DMS153 (cell line): ENCODE measurements at regions not wholly inside any gene's neighbourhood (a gene's known extent, or its start where the extent isn't known, plus 50 kb on each side); places are given as distances from the start of the nearest gene placed in this dataset.

ENCODE experiments used
- DNase-seq: peaks from one replicate; lab custom pipeline; 2025; lab: John Stamatoyannopoulos, UW

GRCh38 chr7:22911889-22912288 lies 89.2 kb upstream of the TOMM7 start:
- DNase-seq = no peak

GRCh38 chr7:22909917-22910316 lies 87.3 kb upstream of the TOMM7 start:
- no peak for DNase-seq

- no peak for DNase-seq
These were observed 85.2 kb upstream of the TOMM7 start for GRCh38 chr7:22907805-22908204.

GRCh38 chr7:22900784-22901183 lies 78.1 kb upstream of the TOMM7 start:
- no peak for DNase-seq

- peak; percentile 33 for DNase-seq
These were observed 77.5 kb upstream of the TOMM7 start for GRCh38 chr7:22900101-22900500.

- no peak for DNase-seq
These were observed 74.3 kb upstream of the TOMM7 start for GRCh38 chr7:22896917-22897316.

GRCh38 chr7:22895828-22896165 lies 73.1 kb upstream of the TOMM7 start:
- no peak for DNase-seq

- no peak for DNase-seq
These were observed 72.6 kb upstream of the TOMM7 start for GRCh38 chr7:22895140-22895827.

- DNase-seq = no peak
These were observed 71.9 kb upstream of the TOMM7 start for GRCh38 chr7:22894546-22894945.

- DNase-seq = no peak
These were observed 68.1 kb upstream of the TOMM7 start for GRCh38 chr7:22890773-22891172.

- DNase-seq = peak; percentile 51
These were observed 63.2 kb upstream of the TOMM7 start for GRCh38 chr7:22885797-22886261.

- no peak for DNase-seq
These were observed 62.5 kb upstream of the TOMM7 start for GRCh38 chr7:22884911-22885788.

- no peak for DNase-seq
These were observed 59.5 kb upstream of the TOMM7 start for GRCh38 chr7:22882106-22882505.

GRCh38 chr7:22879709-22880306 lies 57.2 kb upstream of the TOMM7 start:
- no peak for DNase-seq

- no peak for DNase-seq
These were observed 56.6 kb upstream of the TOMM7 start for GRCh38 chr7:22879280-22879679.

GRCh38 chr7:22876986-22877729 lies 54.5 kb upstream of the TOMM7 start:
- no peak for DNase-seq

- no peak for DNase-seq
These were observed 52.8 kb upstream of the TOMM7 start for GRCh38 chr7:22875470-22875869.

- no peak for DNase-seq
These were observed 52.3 kb upstream of the TOMM7 start for GRCh38 chr7:22874904-22875303.
